Neutrophil (primary cell): ENCODE measurements at regions not wholly inside any gene's neighbourhood (a gene's known extent, or its start where the extent isn't known, plus 50 kb on each side); places are given as distances from the start of the nearest gene placed in this dataset.

Experiments used
- H3K27ac ChIP-seq: fragments of 200-600 bp; sonication (generic); 2 replicates; pipeline ENCODE4 v1.5.1; 2016; ENCODE audit warnings: mild to moderate bottlenecking, moderate library complexity
- H3K27me3 ChIP-seq: fragments of 200-600 bp; sonication (generic); 2 replicates; pipeline ENCODE4 v1.6.0; 2016; ENCODE audit warnings: mild to moderate bottlenecking
- H3K36me3 ChIP-seq: fragments of 200-600 bp; sonication (generic); 2 replicates; pipeline ENCODE4 v1.5.1; 2017
- H3K4me1 ChIP-seq, 2 experiments: fragments of 200-600 bp in 1 of 2; sonication (generic) in 1 of 2; 1 replicate in 1 of 2; 2 replicates in 1 of 2; pipeline versions ENCODE4 v1.5.1 to v1.6.1; 2013 to 2016; ENCODE audit warnings: low read depth in 1 of 2, low read length in 1 of 2, mild to moderate bottlenecking in 1 of 2, moderate library complexity in 1 of 2; ENCODE audit not compliant: control insufficient read depth in 1 of 2, insufficient read depth in 1 of 2
- H3K4me3 ChIP-seq, 2 experiments: fragments of 200-600 bp in 1 of 2; sonication (generic) in 1 of 2; 1 replicate in 1 of 2; 2 replicates in 1 of 2; pipeline ENCODE4 v1.5.1; 2013 to 2016; ENCODE audit warnings: low read depth in 1 of 2, low read length in 1 of 2, mild to moderate bottlenecking in 1 of 2, moderate library complexity in 1 of 2
- H3K9me3 ChIP-seq: fragments of 200-600 bp; sonication (generic); 2 replicates; pipeline ENCODE4 v1.5.1; 2016
- CTCF ChIP-seq: fragments of 200-600 bp; sonication (generic); IDR thresholded peaks from 2 replicates; pipeline ENCODE4 v1.5.1; 2016; ENCODE audit warnings: antibody characterized with exemption

GRCh38 chr4:110955748-110956147 is 332.9 kb upstream of the PITX2 start:
- H3K36me3 ChIP-seq = no peaks in the 10 kb centered on the region
- no peaks in the 10 kb centered on the region for H3K27me3 ChIP-seq
- TF ChIP-seq CTCF = no peak
- H3K4me1 ChIP-seq = no peaks in the 10 kb centered on the region
- no peak overlapping the region for H3K4me3 ChIP-seq
- no peaks in the 10 kb centered on the region for H3K9me3 ChIP-seq
- no peak overlapping the region for H3K27ac ChIP-seq

GRCh38 chr4:110959041-110959643 is 336.3 kb upstream of the PITX2 start:
- H3K4me3 ChIP-seq = no peak overlapping the region
- H3K27me3 ChIP-seq = no peaks in the 10 kb centered on the region
- no peak overlapping the region for H3K27ac ChIP-seq
- no peaks in the 10 kb centered on the region for H3K36me3 ChIP-seq
- TF ChIP-seq CTCF = no peak
- no peaks in the 10 kb centered on the region for H3K4me1 ChIP-seq
- no peaks in the 10 kb centered on the region for H3K9me3 ChIP-seq

DNA sequence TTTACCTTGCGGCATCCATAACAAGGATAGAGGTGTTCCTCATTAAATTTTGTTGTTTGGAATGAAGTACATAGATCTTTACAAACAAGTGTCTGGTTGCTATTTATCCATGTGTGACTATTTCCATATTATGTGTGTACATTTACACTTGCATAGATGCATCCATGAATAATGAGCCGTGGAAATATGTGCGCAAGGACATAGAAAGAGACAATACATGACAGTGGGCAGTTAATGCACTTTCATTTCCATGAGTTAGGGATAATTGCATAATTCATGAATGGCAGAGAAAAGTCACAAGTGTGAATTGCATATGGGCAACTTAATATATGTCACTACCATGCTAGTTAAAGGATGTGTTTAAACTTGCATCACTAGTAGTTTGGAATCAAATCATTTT is 338.2 kb upstream of the PITX2 start:
- TF ChIP-seq CTCF = no peak
- H3K4me1 ChIP-seq = no peaks in the 10 kb centered on the region
- H3K36me3 ChIP-seq = no peaks in the 10 kb centered on the region
- H3K27me3 ChIP-seq = no peaks in the 10 kb centered on the region
- no peak overlapping the region for H3K27ac ChIP-seq
- no peak overlapping the region for H3K4me3 ChIP-seq
- H3K9me3 ChIP-seq = no peaks in the 10 kb centered on the region

- H3K36me3 ChIP-seq = no peaks in the 10 kb centered on the region
- H3K27ac ChIP-seq = no peak overlapping the region
- TF ChIP-seq CTCF = no peak
- H3K4me1 ChIP-seq = no peaks in the 10 kb centered on the region
- no peaks in the 10 kb centered on the region for H3K27me3 ChIP-seq
- H3K4me3 ChIP-seq = no peak overlapping the region
- H3K9me3 ChIP-seq = no peaks in the 10 kb centered on the region
These were observed 339.7 kb upstream of the PITX2 start for GRCh38 chr4:110962616-110963015.

DNA sequence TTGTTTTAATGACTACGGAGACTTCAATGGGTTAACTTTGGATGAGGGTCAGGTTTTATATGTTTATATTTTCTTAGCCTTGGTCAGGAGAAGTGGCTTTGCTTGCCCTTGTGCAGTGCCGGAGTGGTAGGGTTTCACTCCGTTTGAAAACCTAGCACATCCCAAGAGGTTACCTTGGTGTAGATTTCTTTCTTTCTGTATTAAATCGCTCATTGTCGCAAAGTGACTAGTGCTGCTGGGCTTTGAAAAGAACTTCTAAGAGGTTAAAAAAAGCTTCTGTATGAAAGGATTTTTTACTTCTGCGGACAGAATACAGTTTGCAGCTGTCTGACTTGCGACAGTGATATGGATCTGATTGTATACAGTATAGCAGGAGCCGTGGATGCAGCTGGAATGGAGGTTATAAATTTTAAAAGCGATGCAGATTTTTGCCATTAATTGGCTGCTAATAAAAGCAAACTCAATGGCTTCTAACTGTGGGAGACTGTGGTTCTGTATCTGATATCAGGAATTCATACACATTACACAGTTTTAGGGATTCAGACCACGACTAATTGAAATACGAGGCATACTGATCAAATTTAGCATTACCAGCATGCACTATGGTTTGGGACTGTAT is 340.9 kb upstream of the PITX2 start:
- Histone ChIP-seq H3K9me3 (no peaks in the 10 kb centered on the region), H3K27ac (no peak overlapping the region), H3K4me3 (no peak overlapping the region), H3K27me3 (no peaks in the 10 kb centered on the region), H3K36me3 (no peaks in the 10 kb centered on the region), H3K4me1 (no peaks in the 10 kb centered on the region)
- TF ChIP-seq CTCF = no peak
